ENCODE measurements at regions not wholly inside any gene's neighbourhood (a gene's known extent, or its start where the extent isn't known, plus 50 kb on each side); places are given as distances from the start of the nearest gene placed in this dataset.
A peak's percentile ranks its signal among the peaks of the same experiment; 100 is the strongest.

DNA sequence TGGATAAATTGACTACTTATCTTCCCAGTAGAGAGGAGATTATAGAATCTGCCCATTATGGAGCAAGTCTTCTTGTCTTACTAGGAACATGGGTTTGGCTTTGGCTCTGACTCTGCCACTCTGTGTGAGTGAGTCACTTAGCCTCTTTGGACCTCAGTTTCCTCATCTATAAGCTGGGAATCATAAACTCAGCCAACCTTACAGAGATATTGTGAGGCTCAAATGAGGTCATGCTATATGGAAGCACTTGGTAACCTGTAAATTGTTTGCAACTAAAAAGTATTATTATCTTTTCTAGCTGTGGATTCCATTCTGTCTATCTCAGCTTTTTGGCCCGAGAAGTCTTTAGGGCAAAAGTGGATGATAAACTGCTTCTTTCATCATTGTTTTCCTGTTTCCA, 186.8 kb upstream of the TSC22D1 start:
- H3K36me3 Mint-ChIP-seq (ENCODE audit: low read depth) = no peaks in the 10 kb centered on the region
- no peak overlapping the region for H3K4me3 Mint-ChIP-seq
- no peak for DNase-seq
- no peak overlapping the region for H3K27ac Mint-ChIP-seq
- H3K9me3 Mint-ChIP-seq = no peaks in the 10 kb centered on the region
- H3K4me1 Mint-ChIP-seq (ENCODE audit: low read depth) = peaks cover 29% of the 10 kb centered on the region
- H3K27me3 Mint-ChIP-seq (ENCODE audit: insufficient read depth) = no peaks in the 10 kb centered on the region; the same call in 1 of the 2 replicates
- TF ChIP-seq, protein P1, sequence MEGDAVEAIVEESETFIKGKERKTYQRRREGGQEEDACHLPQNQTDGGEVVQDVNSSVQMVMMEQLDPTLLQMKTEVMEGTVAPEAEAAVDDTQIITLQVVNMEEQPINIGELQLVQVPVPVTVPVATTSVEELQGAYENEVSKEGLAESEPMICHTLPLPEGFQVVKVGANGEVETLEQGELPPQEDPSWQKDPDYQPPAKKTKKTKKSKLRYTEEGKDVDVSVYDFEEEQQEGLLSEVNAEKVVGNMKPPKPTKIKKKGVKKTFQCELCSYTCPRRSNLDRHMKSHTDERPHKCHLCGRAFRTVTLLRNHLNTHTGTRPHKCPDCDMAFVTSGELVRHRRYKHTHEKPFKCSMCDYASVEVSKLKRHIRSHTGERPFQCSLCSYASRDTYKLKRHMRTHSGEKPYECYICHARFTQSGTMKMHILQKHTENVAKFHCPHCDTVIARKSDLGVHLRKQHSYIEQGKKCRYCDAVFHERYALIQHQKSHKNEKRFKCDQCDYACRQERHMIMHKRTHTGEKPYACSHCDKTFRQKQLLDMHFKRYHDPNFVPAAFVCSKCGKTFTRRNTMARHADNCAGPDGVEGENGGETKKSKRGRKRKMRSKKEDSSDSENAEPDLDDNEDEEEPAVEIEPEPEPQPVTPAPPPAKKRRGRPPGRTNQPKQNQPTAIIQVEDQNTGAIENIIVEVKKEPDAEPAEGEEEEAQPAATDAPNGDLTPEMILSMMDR (IDR thresholded peaks at IDR 0.05) = no peak

DNA sequence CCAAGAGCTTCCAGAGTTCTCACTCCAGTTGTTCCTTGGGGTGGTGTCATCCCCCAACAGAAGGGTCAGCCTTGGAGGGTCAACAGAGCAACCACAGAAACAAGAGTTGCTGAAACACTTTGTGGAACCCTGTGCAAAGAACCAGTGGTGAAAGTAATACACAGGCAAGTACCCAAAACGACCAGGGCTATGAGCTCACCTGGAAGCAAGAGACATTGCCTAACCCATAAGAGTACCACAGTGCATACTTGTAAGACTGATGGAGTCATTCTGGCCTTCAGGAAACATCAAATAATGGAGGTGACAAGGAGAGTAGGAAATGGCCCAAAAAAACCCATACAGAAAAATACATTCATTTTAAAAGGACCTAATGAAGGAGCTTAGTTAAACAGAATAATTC, 184.3 kb upstream of the TSC22D1 start:
- TF ChIP-seq, protein P1 (IDR thresholded peaks at IDR 0.05) = no peak
- H3K4me3 Mint-ChIP-seq = no peak overlapping the region
- peaks cover 50% of the 10 kb centered on the region for H3K4me1 Mint-ChIP-seq (ENCODE audit: low read depth)
- no peaks in the 10 kb centered on the region; the same call in 1 of the 2 replicates for H3K27me3 Mint-ChIP-seq (ENCODE audit: insufficient read depth)
- no peak for DNase-seq
- H3K27ac Mint-ChIP-seq = peak overlapping the region; percentile 96; the same call in 1 of the 2 replicates
- no peaks in the 10 kb centered on the region for H3K36me3 Mint-ChIP-seq (ENCODE audit: low read depth)
- H3K9me3 Mint-ChIP-seq = no peaks in the 10 kb centered on the region

DNA sequence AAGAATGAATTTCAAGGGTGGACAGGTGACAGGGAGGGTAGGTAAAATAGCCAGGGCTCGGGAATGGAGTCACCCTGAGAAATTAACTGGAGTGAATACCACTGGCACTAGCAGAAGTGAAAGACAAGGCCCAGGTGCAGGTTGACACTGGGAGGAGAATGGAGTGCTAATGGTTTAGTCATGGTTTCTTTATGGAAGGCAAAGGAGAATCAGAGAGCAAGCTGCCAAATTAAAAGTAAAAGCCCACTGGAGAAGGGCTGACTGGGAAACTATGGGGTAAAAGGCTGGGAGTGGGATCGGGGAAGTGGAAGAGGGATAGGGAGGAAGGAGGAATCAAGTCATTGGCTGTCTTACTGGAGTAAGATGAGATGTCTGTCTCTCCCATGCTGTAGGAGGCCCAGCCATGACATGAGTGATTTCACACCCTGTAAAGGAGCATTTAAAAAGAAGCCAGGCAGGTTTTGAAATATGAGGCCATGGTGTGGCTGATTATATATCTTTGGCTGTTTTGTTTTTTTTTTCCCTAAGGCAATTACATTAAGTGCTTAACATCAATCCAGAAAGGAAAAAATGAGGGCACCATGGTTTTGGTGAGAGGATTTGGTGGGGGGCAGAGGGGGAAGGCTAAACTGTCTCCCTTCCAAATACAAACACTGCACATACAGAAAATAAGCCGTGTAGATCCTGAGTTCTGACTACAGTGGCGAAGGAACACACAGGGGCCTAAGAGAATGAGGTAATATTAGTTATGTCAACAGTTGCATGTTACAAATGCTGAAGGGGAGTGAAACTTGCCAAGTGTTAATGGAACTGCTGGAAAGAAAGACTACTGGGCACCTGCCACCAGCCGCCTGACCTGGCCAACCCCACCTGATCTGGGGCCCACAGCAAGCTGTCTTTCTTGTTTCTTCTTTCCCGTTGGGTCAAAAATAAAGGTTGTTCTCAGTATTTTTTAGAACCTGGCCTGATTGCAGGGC, 183.5 kb upstream of the TSC22D1 start:
- Mint-ChIP-seq H3K27me3 (ENCODE audit: insufficient read depth) (no peaks in the 10 kb centered on the region; the same call in 1 of the 2 replicates), H3K4me3 (peak overlapping the region; percentile 69), H3K4me1 (ENCODE audit: low read depth) (peaks cover 50% of the 10 kb centered on the region), H3K9me3 (no peaks in the 10 kb centered on the region), H3K27ac (peak overlapping the region; percentile 96), H3K36me3 (ENCODE audit: low read depth) (no peaks in the 10 kb centered on the region)
- no peak for DNase-seq
- TF ChIP-seq, protein P1 (IDR thresholded peaks at IDR 0.05) = no peak

DNA sequence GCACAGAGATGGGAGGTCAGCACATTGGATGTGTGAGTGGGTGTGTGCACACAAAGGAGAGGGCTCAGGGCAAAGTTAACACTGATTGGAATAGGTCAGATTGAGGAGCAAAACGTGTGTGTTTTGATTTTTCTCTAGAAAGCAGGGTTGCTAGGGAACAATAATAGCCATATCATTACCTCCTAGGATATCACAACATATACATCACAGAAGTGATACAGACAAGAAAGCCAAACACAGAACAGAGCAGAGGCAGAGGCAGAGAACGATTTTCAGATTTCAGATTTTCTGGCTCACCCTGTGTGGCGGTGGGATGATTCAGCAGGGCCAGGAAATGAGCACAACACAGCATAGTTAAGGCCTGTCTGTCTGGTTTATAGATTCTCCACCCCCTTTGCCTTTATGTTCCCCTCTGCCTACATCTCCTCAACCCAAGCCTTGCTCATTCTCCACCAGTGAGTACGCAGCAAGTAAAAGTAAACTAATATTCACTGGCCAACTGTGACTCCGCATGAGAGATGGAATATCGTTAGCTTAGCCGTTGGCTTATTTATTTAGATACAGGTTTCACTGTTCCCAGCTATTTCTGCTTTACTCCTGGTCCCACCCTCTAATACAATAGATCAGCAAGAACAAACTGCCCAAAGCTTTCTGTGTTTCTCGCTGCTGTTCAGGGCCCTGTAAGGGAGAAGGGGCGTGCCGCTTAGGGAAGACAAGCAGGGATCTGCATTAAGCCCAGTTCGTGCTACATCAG, 182.7 kb upstream of the TSC22D1 start:
- TF ChIP-seq, protein P1 (IDR thresholded peaks at IDR 0.05) = no peak
- peaks cover 43% of the 10 kb centered on the region for H3K4me1 Mint-ChIP-seq (ENCODE audit: low read depth)
- H3K27ac Mint-ChIP-seq = peak overlapping the region; percentile 96
- H3K27me3 Mint-ChIP-seq (ENCODE audit: insufficient read depth) = no peaks in the 10 kb centered on the region; the same call in 1 of the 2 replicates
- peak; percentile 86 for DNase-seq
- no peaks in the 10 kb centered on the region for H3K9me3 Mint-ChIP-seq
- H3K4me3 Mint-ChIP-seq = peak overlapping the region; percentile 69
- H3K36me3 Mint-ChIP-seq (ENCODE audit: low read depth) = no peaks in the 10 kb centered on the region

DNA sequence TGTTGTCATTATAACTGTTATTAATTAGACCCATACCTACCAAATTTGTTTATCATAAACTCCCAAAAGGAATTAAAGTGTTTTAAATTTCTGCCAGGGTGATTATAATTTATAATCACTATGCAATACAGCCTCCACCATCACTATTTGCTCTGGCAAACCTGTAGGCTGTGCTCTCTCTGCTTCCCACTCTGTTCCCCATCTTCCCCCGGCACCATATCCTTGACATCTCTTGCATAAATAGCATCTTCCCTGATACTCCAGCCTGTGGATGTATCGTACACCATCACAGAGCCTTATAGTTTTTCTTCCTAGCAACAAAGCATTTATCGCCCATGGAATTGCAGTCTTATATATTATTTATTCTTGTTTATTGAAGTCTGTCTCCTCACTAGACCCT, 181.5 kb upstream of the TSC22D1 start:
- TF ChIP-seq, protein P1 (IDR thresholded peaks at IDR 0.05) = no peak
- Mint-ChIP-seq H3K27me3 (ENCODE audit: insufficient read depth) (no peaks in the 10 kb centered on the region; the same call in 1 of the 2 replicates), H3K9me3 (no peaks in the 10 kb centered on the region), H3K36me3 (ENCODE audit: low read depth) (no peaks in the 10 kb centered on the region; the same call in 1 of the 2 replicates), H3K4me3 (no peak overlapping the region), H3K27ac (peak overlapping the region; percentile 96; the same call in 1 of the 2 replicates), H3K4me1 (ENCODE audit: low read depth) (peaks cover 42% of the 10 kb centered on the region)
- no peak for DNase-seq

Data from HFFc6 (cell line).